ENCODE measurements at regions not wholly inside any gene's neighbourhood (a gene's known extent, or its start where the extent isn't known, plus 50 kb on each side); places are given as distances from the start of the nearest gene placed in this dataset.

GRCh38 chr15:94924971-94925598 lies 693.7 kb downstream of the MCTP2 start:
- no peaks in the 10 kb centered on the region for H3K4me1 ChIP-seq (ENCODE audit: insufficient read depth, low read length)
- no peak overlapping the region for H3K9ac ChIP-seq (ENCODE audit: low read depth, low read length)
- H3K9me3 ChIP-seq (ENCODE audit: control insufficient read depth, insufficient read depth, low read length), result no peaks in the 10 kb centered on the region
- H3K36me3 ChIP-seq (ENCODE audit: insufficient read depth, low read length), result no peaks in the 10 kb centered on the region

GRCh38 chr15:94925680-94926079 lies 694.3 kb downstream of the MCTP2 start:
- no peaks in the 10 kb centered on the region for H3K4me1 ChIP-seq (ENCODE audit: insufficient read depth, low read length)
- no peak overlapping the region for H3K9ac ChIP-seq (ENCODE audit: low read depth, low read length)
- no peaks in the 10 kb centered on the region for H3K36me3 ChIP-seq (ENCODE audit: insufficient read depth, low read length)

GRCh38 chr15:94927003-94927402 lies 695.6 kb downstream of the MCTP2 start:
- Histone ChIP-seq H3K9me3 (ENCODE audit: control insufficient read depth, insufficient read depth, low read length) (no peaks in the 10 kb centered on the region), H3K36me3 (ENCODE audit: insufficient read depth, low read length) (no peaks in the 10 kb centered on the region), H3K9ac (ENCODE audit: low read depth, low read length) (no peak overlapping the region), H3K4me1 (ENCODE audit: insufficient read depth, low read length) (no peaks in the 10 kb centered on the region)

More at GRCh38 chr15:94925680-94926079, 694.3 kb downstream of the MCTP2 start:
- no peaks in the 10 kb centered on the region for H3K9me3 ChIP-seq (ENCODE audit: control insufficient read depth, insufficient read depth, low read length)

GRCh38 chr15:94929282-94929681 lies 697.9 kb downstream of the MCTP2 start:
- Histone ChIP-seq H3K9ac (ENCODE audit: low read depth, low read length) (no peak overlapping the region), H3K9me3 (ENCODE audit: control insufficient read depth, insufficient read depth, low read length) (no peaks in the 10 kb centered on the region), H3K36me3 (ENCODE audit: insufficient read depth, low read length) (no peaks in the 10 kb centered on the region), H3K4me1 (ENCODE audit: insufficient read depth, low read length) (no peaks in the 10 kb centered on the region)

GRCh38 chr15:94930441-94930840 lies 699.1 kb downstream of the MCTP2 start:
- no peaks in the 10 kb centered on the region for H3K9me3 ChIP-seq (ENCODE audit: control insufficient read depth, insufficient read depth, low read length)
- H3K4me1 ChIP-seq (ENCODE audit: insufficient read depth, low read length), result no peaks in the 10 kb centered on the region
- H3K9ac ChIP-seq (ENCODE audit: low read depth, low read length), result no peak overlapping the region
- no peaks in the 10 kb centered on the region for H3K36me3 ChIP-seq (ENCODE audit: insufficient read depth, low read length)

GRCh38 chr15:94930960-94931359 lies 699.6 kb downstream of the MCTP2 start:
- Histone ChIP-seq H3K36me3 (ENCODE audit: insufficient read depth, low read length) (no peaks in the 10 kb centered on the region), H3K9me3 (ENCODE audit: control insufficient read depth, insufficient read depth, low read length) (no peaks in the 10 kb centered on the region), H3K4me1 (ENCODE audit: insufficient read depth, low read length) (no peaks in the 10 kb centered on the region), H3K9ac (ENCODE audit: low read depth, low read length) (no peak overlapping the region)

GRCh38 chr15:94934440-94934839 lies 703.1 kb downstream of the MCTP2 start:
- no peaks in the 10 kb centered on the region for H3K4me1 ChIP-seq (ENCODE audit: insufficient read depth, low read length)
- no peaks in the 10 kb centered on the region for H3K9me3 ChIP-seq (ENCODE audit: control insufficient read depth, insufficient read depth, low read length)
- no peaks in the 10 kb centered on the region for H3K36me3 ChIP-seq (ENCODE audit: insufficient read depth, low read length)
- H3K9ac ChIP-seq (ENCODE audit: low read depth, low read length), result no peak overlapping the region

GRCh38 chr15:94937242-94937641 lies 705.9 kb downstream of the MCTP2 start:
- Histone ChIP-seq H3K9me3 (ENCODE audit: control insufficient read depth, insufficient read depth, low read length) (no peaks in the 10 kb centered on the region), H3K9ac (ENCODE audit: low read depth, low read length) (no peak overlapping the region), H3K36me3 (ENCODE audit: insufficient read depth, low read length) (no peaks in the 10 kb centered on the region), H3K4me1 (ENCODE audit: insufficient read depth, low read length) (no peaks in the 10 kb centered on the region)

GRCh38 chr15:94943888-94944287 lies 712.5 kb downstream of the MCTP2 start:
- Histone ChIP-seq H3K9ac (ENCODE audit: low read depth, low read length) (no peak overlapping the region), H3K9me3 (ENCODE audit: control insufficient read depth, insufficient read depth, low read length) (no peaks in the 10 kb centered on the region), H3K36me3 (ENCODE audit: insufficient read depth, low read length) (no peaks in the 10 kb centered on the region), H3K4me1 (ENCODE audit: insufficient read depth, low read length) (no peaks in the 10 kb centered on the region)

GRCh38 chr15:94951538-94951937 lies 720.2 kb downstream of the MCTP2 start:
- H3K9ac ChIP-seq (ENCODE audit: low read depth, low read length), result no peak overlapping the region
- no peaks in the 10 kb centered on the region for H3K4me1 ChIP-seq (ENCODE audit: insufficient read depth, low read length)
- H3K36me3 ChIP-seq (ENCODE audit: insufficient read depth, low read length), result no peaks in the 10 kb centered on the region
- H3K9me3 ChIP-seq (ENCODE audit: control insufficient read depth, insufficient read depth, low read length), result no peaks in the 10 kb centered on the region

GRCh38 chr15:94963953-94964352 lies 732.6 kb downstream of the MCTP2 start:
- no peak overlapping the region for H3K9ac ChIP-seq (ENCODE audit: low read depth, low read length)

GRCh38 chr15:94965593-94965992 lies 734.2 kb downstream of the MCTP2 start:
- no peaks in the 10 kb centered on the region; the same call in 1 of the 2 replicates for H3K9me3 ChIP-seq (ENCODE audit: control insufficient read depth, insufficient read depth, low read length)
- H3K4me1 ChIP-seq (ENCODE audit: insufficient read depth, low read length), result no peaks in the 10 kb centered on the region
- no peak overlapping the region for H3K9ac ChIP-seq (ENCODE audit: low read depth, low read length)
- H3K36me3 ChIP-seq (ENCODE audit: insufficient read depth, low read length), result no peaks in the 10 kb centered on the region

More at GRCh38 chr15:94963953-94964352, 732.6 kb downstream of the MCTP2 start:
- Histone ChIP-seq H3K9me3 (ENCODE audit: control insufficient read depth, insufficient read depth, low read length) (no peaks in the 10 kb centered on the region; the same call in 1 of the 2 replicates), H3K4me1 (ENCODE audit: insufficient read depth, low read length) (no peaks in the 10 kb centered on the region), H3K36me3 (ENCODE audit: insufficient read depth, low read length) (no peaks in the 10 kb centered on the region)

- H3K9ac ChIP-seq (ENCODE audit: low read depth, low read length), result no peak overlapping the region
- H3K36me3 ChIP-seq (ENCODE audit: insufficient read depth, low read length), result no peaks in the 10 kb centered on the region
- peaks cover 7% of the 10 kb centered on the region for H3K4me1 ChIP-seq (ENCODE audit: insufficient read depth, low read length)
- no peaks in the 10 kb centered on the region; the same call in 1 of the 2 replicates for H3K9me3 ChIP-seq (ENCODE audit: control insufficient read depth, insufficient read depth, low read length)
Measured at GRCh38 chr15:94968133-94968532, 736.8 kb downstream of the MCTP2 start.

- Histone ChIP-seq H3K4me1 (ENCODE audit: insufficient read depth, low read length) (peaks cover 7% of the 10 kb centered on the region), H3K9ac (ENCODE audit: low read depth, low read length) (no peak overlapping the region), H3K9me3 (ENCODE audit: control insufficient read depth, insufficient read depth, low read length) (no peaks in the 10 kb centered on the region), H3K36me3 (ENCODE audit: insufficient read depth, low read length) (no peaks in the 10 kb centered on the region)
Measured at GRCh38 chr15:94970096-94970495, 738.7 kb downstream of the MCTP2 start.

- H3K4me1 ChIP-seq (ENCODE audit: insufficient read depth, low read length), result peaks cover 7% of the 10 kb centered on the region
- H3K9me3 ChIP-seq (ENCODE audit: control insufficient read depth, insufficient read depth, low read length), result no peaks in the 10 kb centered on the region
- H3K9ac ChIP-seq (ENCODE audit: low read depth, low read length), result no peak overlapping the region
Measured at GRCh38 chr15:94970802-94971201, 739.4 kb downstream of the MCTP2 start.

More at GRCh38 chr15:94970802-94971201, 739.4 kb downstream of the MCTP2 start:
- no peaks in the 10 kb centered on the region for H3K36me3 ChIP-seq (ENCODE audit: insufficient read depth, low read length)
